ENCODE measurements at regions not wholly inside any gene's neighbourhood (a gene's known extent, or its start where the extent isn't known, plus 50 kb on each side); places are given as distances from the start of the nearest gene placed in this dataset.

DNA sequence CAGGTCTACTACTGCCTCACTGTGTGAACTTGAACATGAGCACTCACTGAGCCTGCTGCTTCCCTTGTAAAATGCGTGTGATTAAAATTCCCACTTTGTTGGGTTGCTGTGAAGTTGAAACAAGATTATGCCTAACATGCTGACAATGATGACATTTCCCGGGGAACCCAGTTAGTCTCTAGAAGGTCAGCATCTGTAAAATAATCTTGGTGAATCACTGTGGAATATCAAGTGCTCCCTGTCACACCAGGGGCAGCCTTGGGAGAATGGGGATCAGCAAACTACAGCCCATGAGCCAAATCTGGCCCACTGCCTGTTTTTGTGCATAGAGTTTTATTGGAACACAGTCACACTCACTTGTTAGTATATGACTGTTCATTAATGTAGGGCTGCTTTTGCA, 335.2 kb downstream of the MIAT start:
- H3K79me1 ChIP-seq (ENCODE audit: low read depth, low read length) = no peaks in the 10 kb centered on the region
- peaks cover 0 to 3% (median 2%) of the 10 kb centered on the region in 3 experiments for H3K27me3 ChIP-seq (ENCODE audit: control insufficient read depth in 3 of 3, insufficient read depth in 3 of 3, low read depth in 1 of 3, low read length in 3 of 3)
- no CpG with 5 or more reads among the region's 2 CpGs for WGBS, 2 donors (ENCODE audit: extremely low coverage in 2 of 2, insufficient read length in 2 of 2, insufficient replicate concordance in 1 of 2)

DNA sequence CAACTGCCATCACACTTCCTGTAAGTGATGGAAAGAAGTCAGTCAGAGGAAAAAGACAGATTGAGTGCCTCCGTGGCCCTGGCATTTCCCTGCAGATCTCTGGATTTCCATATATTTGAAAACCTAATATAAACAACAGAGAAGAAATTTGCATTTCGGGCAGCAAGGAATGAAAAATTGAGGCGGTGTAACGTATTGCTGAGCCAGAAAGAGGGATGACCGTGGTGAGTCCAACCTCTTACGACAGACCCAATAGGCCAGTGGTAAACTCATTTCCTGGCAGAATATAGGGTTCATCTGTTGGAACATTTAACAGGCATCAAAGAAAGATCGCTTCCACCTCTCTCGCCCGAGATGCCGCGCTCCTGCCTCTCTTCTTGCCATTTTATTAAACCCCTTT, 336.5 kb downstream of the MIAT start:
- Histone ChIP-seq H3K79me1 (ENCODE audit: low read depth, low read length) (no peaks in the 10 kb centered on the region), H3K27ac (replicated peaks; ENCODE audit: low read length) (no peak overlapping the region), H3K23ac (ENCODE audit: low read depth, low read length, poor library complexity) (no peak overlapping the region), H3K4me3 (ENCODE audit: low read length in 2 of 2) (no peak overlapping the region), H4K91ac (ENCODE audit: low read depth, low read length, poor library complexity) (no peak overlapping the region), H2BK12ac (ENCODE audit: low read length) (no peak overlapping the region), H2AFZ (ENCODE audit: low read length) (no peak overlapping the region), H3K9ac (ENCODE audit: low read depth, low read length, poor library complexity) (no peak overlapping the region), H3K9me3 (replicated peaks in 1 of 2; ENCODE audit: control insufficient read depth in 2 of 2, insufficient read depth in 1 of 2, low read depth in 1 of 2, low read length in 2 of 2) (no peaks in the 10 kb centered on the region), H3K4ac (ENCODE audit: low read length) (no peak overlapping the region), H3K4me2 (ENCODE audit: insufficient read depth, low read length, poor library complexity, severe bottlenecking) (no peak overlapping the region), H2BK120ac (ENCODE audit: low read depth, low read length) (no peak overlapping the region), H2AK5ac (ENCODE audit: low read depth, low read length) (no peak overlapping the region), H2BK15ac (ENCODE audit: low read length) (no peak overlapping the region), H4K8ac (ENCODE audit: low read depth, low read length) (no peak overlapping the region), H3K14ac (ENCODE audit: low read length) (no peak overlapping the region), H3K36me3 (replicated peaks in 1 of 2; ENCODE audit: control insufficient read depth in 2 of 2, insufficient read depth in 2 of 2, low read length in 2 of 2) (no peaks in the 10 kb centered on the region), H3K18ac (ENCODE audit: low read length) (no peak overlapping the region), H3K4me1 (ENCODE audit: control insufficient read depth in 2 of 2, insufficient read depth in 1 of 2, low read depth in 1 of 2, low read length in 2 of 2) (peaks cover 0 to 1% of the 10 kb centered on the region in 2 donors), H3K27me3 (ENCODE audit: control insufficient read depth in 3 of 3, insufficient read depth in 3 of 3, low read depth in 1 of 3, low read length in 3 of 3) (peaks cover 0 to 3% (median 0%) of the 10 kb centered on the region in 3 experiments), H2BK5ac (ENCODE audit: low read length) (no peak overlapping the region)
- DNase-seq (ENCODE audit: low spot score) = no peak
- no CpG with 5 or more reads among the region's 11 CpGs for WGBS, 2 donors (ENCODE audit: extremely low coverage in 2 of 2, insufficient read length in 2 of 2, insufficient replicate concordance in 1 of 2)

More for the DNA sequence above, 335.2 kb downstream of the MIAT start:
- no peak overlapping the region for H3K18ac ChIP-seq (ENCODE audit: low read length)
- no peak for DNase-seq (ENCODE audit: low spot score)
- no peak overlapping the region for H2BK12ac ChIP-seq (ENCODE audit: low read length)
- no peaks in the 10 kb centered on the region for H3K36me3 ChIP-seq (replicated peaks in 1 of 2; ENCODE audit: control insufficient read depth in 2 of 2, insufficient read depth in 2 of 2, low read length in 2 of 2)
- no peak overlapping the region for H3K14ac ChIP-seq (ENCODE audit: low read length)
- no peak overlapping the region for H3K27ac ChIP-seq (replicated peaks; ENCODE audit: low read length)
- no peak overlapping the region for H4K8ac ChIP-seq (ENCODE audit: low read depth, low read length)
- no peak overlapping the region for H2AFZ ChIP-seq (ENCODE audit: low read length)
- no peak overlapping the region for H2BK120ac ChIP-seq (ENCODE audit: low read depth, low read length)
- no peak overlapping the region for H4K91ac ChIP-seq (ENCODE audit: low read depth, low read length, poor library complexity)
- H3K23ac ChIP-seq (ENCODE audit: low read depth, low read length, poor library complexity) = no peak overlapping the region
- H3K9ac ChIP-seq (ENCODE audit: low read depth, low read length, poor library complexity) = no peak overlapping the region
- no peaks in the 10 kb centered on the region for H3K9me3 ChIP-seq (replicated peaks in 1 of 2; ENCODE audit: control insufficient read depth in 2 of 2, insufficient read depth in 1 of 2, low read depth in 1 of 2, low read length in 2 of 2)
- no peaks in the 10 kb centered on the region for H3K4me1 ChIP-seq (ENCODE audit: control insufficient read depth in 2 of 2, insufficient read depth in 1 of 2, low read depth in 1 of 2, low read length in 2 of 2)
- H3K4ac ChIP-seq (ENCODE audit: low read length) = no peak overlapping the region
- H3K4me2 ChIP-seq (ENCODE audit: insufficient read depth, low read length, poor library complexity, severe bottlenecking) = no peak overlapping the region
- no peak overlapping the region for H2AK5ac ChIP-seq (ENCODE audit: low read depth, low read length)
- H3K4me3 ChIP-seq (ENCODE audit: low read length in 2 of 2) = no peak overlapping the region
- H2BK5ac ChIP-seq (ENCODE audit: low read length) = no peak overlapping the region
- H2BK15ac ChIP-seq (ENCODE audit: low read length) = no peak overlapping the region

DNA sequence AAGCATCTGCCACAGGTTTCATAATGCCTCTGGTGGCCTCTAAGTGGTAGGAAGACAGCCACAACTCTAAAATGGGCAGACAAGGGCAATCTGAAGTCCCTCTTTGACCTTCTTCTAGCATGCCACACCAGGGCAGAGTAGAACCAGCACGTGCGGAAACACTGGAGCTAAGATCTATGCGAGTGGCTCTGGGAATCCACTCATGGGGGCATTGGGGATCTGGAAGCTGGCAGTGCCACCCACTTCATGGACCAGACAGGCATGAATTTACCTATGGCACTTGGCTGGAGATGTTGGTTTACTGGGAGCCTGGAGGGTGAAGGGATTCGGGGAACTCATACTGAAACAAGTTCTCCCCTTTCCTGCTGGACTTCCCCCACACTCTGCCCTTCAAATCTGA, 337.4 kb downstream of the MIAT start:
- no CpG with 5 or more reads among the region's 4 CpGs for WGBS, 2 donors (ENCODE audit: extremely low coverage in 2 of 2, insufficient read length in 2 of 2, insufficient replicate concordance in 1 of 2)
- Histone ChIP-seq H3K9ac (ENCODE audit: low read depth, low read length, poor library complexity) (no peak overlapping the region), H3K4me3 (ENCODE audit: low read length in 2 of 2) (no peak overlapping the region), H3K4me1 (ENCODE audit: control insufficient read depth in 2 of 2, insufficient read depth in 1 of 2, low read depth in 1 of 2, low read length in 2 of 2) (peaks cover 0 to 1% of the 10 kb centered on the region in 2 donors), H3K36me3 (replicated peaks in 1 of 2; ENCODE audit: control insufficient read depth in 2 of 2, insufficient read depth in 2 of 2, low read length in 2 of 2) (no peaks in the 10 kb centered on the region), H3K14ac (ENCODE audit: low read length) (no peak overlapping the region), H2BK5ac (ENCODE audit: low read length) (no peak overlapping the region), H3K4ac (ENCODE audit: low read length) (no peak overlapping the region), H2BK12ac (ENCODE audit: low read length) (no peak overlapping the region), H3K27me3 (ENCODE audit: control insufficient read depth in 3 of 3, insufficient read depth in 3 of 3, low read depth in 1 of 3, low read length in 3 of 3) (peaks cover 0 to 3% (median 0%) of the 10 kb centered on the region in 3 experiments), H2BK15ac (ENCODE audit: low read length) (no peak overlapping the region), H2AFZ (ENCODE audit: low read length) (no peak overlapping the region), H2AK5ac (ENCODE audit: low read depth, low read length) (no peak overlapping the region), H3K27ac (replicated peaks; ENCODE audit: low read length) (no peak overlapping the region), H3K23ac (ENCODE audit: low read depth, low read length, poor library complexity) (no peak overlapping the region), H3K79me1 (ENCODE audit: low read depth, low read length) (no peaks in the 10 kb centered on the region), H3K18ac (ENCODE audit: low read length) (no peak overlapping the region), H4K91ac (ENCODE audit: low read depth, low read length, poor library complexity) (no peak overlapping the region), H3K4me2 (ENCODE audit: insufficient read depth, low read length, poor library complexity, severe bottlenecking) (no peak overlapping the region), H4K8ac (ENCODE audit: low read depth, low read length) (no peak overlapping the region), H3K9me3 (replicated peaks in 1 of 2; ENCODE audit: control insufficient read depth in 2 of 2, insufficient read depth in 1 of 2, low read depth in 1 of 2, low read length in 2 of 2) (no peaks in the 10 kb centered on the region), H2BK120ac (ENCODE audit: low read depth, low read length) (no peak overlapping the region)
- no peak for DNase-seq (ENCODE audit: low spot score)

DNA sequence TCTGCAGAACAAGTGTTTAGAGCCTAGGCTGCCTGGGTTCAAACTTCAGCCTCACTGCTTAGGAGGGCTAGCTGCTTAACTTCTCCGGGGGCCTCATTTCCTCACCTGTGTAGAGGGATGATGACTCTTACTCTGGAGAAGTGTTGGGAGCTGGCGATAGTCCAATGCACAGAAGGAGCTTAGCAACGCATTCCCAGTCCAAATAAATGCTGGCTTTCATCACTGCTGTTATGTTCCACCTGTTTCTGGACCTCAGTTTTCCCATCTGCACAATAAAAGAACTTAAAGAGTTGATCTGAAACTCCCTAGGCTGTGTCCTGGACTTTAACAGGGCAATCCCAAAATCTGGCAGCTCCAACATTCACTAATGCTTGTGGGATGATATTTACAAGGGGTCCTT, 337.8 kb downstream of the MIAT start:
- no peak for DNase-seq (ENCODE audit: low spot score)
- Histone ChIP-seq H4K91ac (ENCODE audit: low read depth, low read length, poor library complexity) (no peak overlapping the region), H3K27ac (replicated peaks; ENCODE audit: low read length) (no peak overlapping the region), H3K4ac (ENCODE audit: low read length) (no peak overlapping the region), H2AK5ac (ENCODE audit: low read depth, low read length) (no peak overlapping the region), H3K18ac (ENCODE audit: low read length) (no peak overlapping the region), H3K9ac (ENCODE audit: low read depth, low read length, poor library complexity) (no peak overlapping the region), H2BK12ac (ENCODE audit: low read length) (no peak overlapping the region), H2BK5ac (ENCODE audit: low read length) (no peak overlapping the region), H3K23ac (ENCODE audit: low read depth, low read length, poor library complexity) (no peak overlapping the region), H3K36me3 (replicated peaks in 1 of 2; ENCODE audit: control insufficient read depth in 2 of 2, insufficient read depth in 2 of 2, low read length in 2 of 2) (no peaks in the 10 kb centered on the region), H3K27me3 (ENCODE audit: control insufficient read depth in 3 of 3, insufficient read depth in 3 of 3, low read depth in 1 of 3, low read length in 3 of 3) (peaks cover 0 to 3% (median 0%) of the 10 kb centered on the region in 3 experiments), H3K14ac (ENCODE audit: low read length) (no peak overlapping the region), H3K9me3 (replicated peaks in 1 of 2; ENCODE audit: control insufficient read depth in 2 of 2, insufficient read depth in 1 of 2, low read depth in 1 of 2, low read length in 2 of 2) (no peaks in the 10 kb centered on the region), H2BK15ac (ENCODE audit: low read length) (no peak overlapping the region), H3K4me3 (ENCODE audit: low read length in 2 of 2) (no peak overlapping the region), H3K4me1 (ENCODE audit: control insufficient read depth in 2 of 2, insufficient read depth in 1 of 2, low read depth in 1 of 2, low read length in 2 of 2) (peaks cover 0 to 1% of the 10 kb centered on the region in 2 donors), H2BK120ac (ENCODE audit: low read depth, low read length) (no peak overlapping the region), H4K8ac (ENCODE audit: low read depth, low read length) (no peak overlapping the region), H2AFZ (ENCODE audit: low read length) (no peak overlapping the region), H3K79me1 (ENCODE audit: low read depth, low read length) (no peaks in the 10 kb centered on the region), H3K4me2 (ENCODE audit: insufficient read depth, low read length, poor library complexity, severe bottlenecking) (no peak overlapping the region)
- WGBS, 2 donors (ENCODE audit: extremely low coverage in 2 of 2, insufficient read length in 2 of 2, insufficient replicate concordance in 1 of 2) = no CpG with 5 or more reads among the region's 3 CpGs

Data from neuronal stem cell (in vitro differentiated cells).